NB4 (cell line): ENCODE measurements at regions not wholly inside any gene's neighbourhood (a gene's known extent, or its start where the extent isn't known, plus 50 kb on each side); places are given as distances from the start of the nearest gene placed in this dataset.

Experiments used
- DNase-seq: peaks from one replicate; pipeline ENCODE4 v3.0.0; 2010; ENCODE audit warnings: low read depth
- H3K4me3 ChIP-seq: one replicate; pipeline ENCODE4 v1.5.1; 2011; ENCODE audit warnings: mild to moderate bottlenecking, low read depth, low read length, moderate library complexity
- MYC ChIP-seq: IDR thresholded peaks from 2 replicates; pipeline ENCODE4 v1.6.1; 2011; ENCODE audit warnings: low read depth, low read length
- POLR2A ChIP-seq: IDR thresholded peaks from 2 replicates; pipeline ENCODE4 v1.6.1; 2011; ENCODE audit warnings: mild to moderate bottlenecking; ENCODE audit not compliant: insufficient read length; ENCODE audit errors: extremely low read depth
- TF ChIP-seq, protein P1 (sequence below): IDR thresholded peaks from one replicate; pipeline ENCODE4 v1.5.1; 2012; ENCODE audit warnings: low read depth, low read length
- TF ChIP-seq, protein P2 (sequence below): IDR thresholded peaks from 2 replicates; pipeline ENCODE4 v1.6.1; 2011; ENCODE audit warnings: low read depth, low read length

DNA sequence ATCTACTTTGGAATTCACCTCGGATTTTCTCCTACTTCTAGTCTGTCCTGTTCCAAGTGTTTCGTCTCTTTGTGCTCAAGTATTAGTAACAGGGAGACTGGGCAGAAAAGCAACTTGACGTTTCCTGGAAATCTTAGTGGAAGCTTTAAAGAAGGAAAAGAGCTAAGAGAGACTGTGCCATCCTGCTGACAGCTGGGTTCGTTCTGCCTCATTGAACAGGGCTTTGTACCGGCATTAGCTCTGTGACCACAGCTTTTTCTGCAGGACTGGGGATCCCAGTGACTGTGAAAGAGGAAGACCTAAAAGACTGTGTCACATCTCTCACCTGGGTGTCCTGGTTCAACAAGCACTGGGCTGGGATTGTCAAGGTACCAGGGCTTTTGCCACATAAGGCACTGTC, 70.8 kb upstream of the CDCA7L start:
- TF ChIP-seq POLR2A: no peak
- no peak overlapping the region for H3K4me3 ChIP-seq
- DNase-seq: no peak

DNA sequence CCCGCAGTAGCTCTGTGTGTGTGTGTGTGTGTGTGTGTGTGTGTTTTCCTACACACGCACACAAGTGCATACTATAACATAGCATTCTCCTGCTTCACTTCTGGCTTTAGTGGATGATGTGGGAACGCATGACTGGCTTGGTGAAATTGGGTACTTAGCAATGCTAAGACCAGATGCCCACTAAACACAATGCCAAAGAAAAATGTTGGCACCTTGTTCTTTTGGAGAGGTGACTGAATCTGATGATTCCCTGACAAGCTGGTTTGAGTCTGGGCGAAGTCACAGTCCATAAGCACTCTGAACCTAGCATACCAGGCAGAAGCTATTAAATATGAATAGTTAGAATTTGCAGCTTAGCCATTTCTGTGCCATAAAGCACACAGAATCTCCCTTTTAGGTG, 68.0 kb upstream of the CDCA7L start:
- no peak overlapping the region for H3K4me3 ChIP-seq
- DNase-seq: no peak
- TF ChIP-seq, protein P1, sequence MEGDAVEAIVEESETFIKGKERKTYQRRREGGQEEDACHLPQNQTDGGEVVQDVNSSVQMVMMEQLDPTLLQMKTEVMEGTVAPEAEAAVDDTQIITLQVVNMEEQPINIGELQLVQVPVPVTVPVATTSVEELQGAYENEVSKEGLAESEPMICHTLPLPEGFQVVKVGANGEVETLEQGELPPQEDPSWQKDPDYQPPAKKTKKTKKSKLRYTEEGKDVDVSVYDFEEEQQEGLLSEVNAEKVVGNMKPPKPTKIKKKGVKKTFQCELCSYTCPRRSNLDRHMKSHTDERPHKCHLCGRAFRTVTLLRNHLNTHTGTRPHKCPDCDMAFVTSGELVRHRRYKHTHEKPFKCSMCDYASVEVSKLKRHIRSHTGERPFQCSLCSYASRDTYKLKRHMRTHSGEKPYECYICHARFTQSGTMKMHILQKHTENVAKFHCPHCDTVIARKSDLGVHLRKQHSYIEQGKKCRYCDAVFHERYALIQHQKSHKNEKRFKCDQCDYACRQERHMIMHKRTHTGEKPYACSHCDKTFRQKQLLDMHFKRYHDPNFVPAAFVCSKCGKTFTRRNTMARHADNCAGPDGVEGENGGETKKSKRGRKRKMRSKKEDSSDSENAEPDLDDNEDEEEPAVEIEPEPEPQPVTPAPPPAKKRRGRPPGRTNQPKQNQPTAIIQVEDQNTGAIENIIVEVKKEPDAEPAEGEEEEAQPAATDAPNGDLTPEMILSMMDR: no peak
- TF ChIP-seq POLR2A (no peak), MYC (no peak)
- TF ChIP-seq, protein P2, sequence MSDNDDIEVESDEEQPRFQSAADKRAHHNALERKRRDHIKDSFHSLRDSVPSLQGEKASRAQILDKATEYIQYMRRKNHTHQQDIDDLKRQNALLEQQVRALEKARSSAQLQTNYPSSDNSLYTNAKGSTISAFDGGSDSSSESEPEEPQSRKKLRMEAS: no peak

DNA sequence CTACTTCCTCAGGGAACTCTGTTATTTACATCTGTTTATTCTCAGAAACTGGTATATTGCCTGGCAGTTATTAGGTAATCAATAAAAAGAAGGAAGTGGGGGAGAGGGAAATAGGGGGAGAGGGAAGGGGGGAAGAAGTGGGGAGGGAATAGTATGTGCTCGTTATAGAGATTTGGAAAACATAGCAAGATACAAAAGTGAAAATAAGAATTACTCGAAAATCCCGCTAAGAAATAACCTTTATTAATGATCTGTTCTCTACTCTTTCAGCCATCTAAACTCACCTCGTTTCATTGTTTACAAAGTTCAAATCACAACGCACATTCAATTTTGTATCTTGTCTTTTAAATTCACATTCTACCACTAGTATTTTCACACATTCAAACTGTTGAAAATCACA, 63.0 kb upstream of the CDCA7L start:
- TF ChIP-seq, protein P1: no peak
- TF ChIP-seq, protein P2: no peak
- no peak for TF ChIP-seq POLR2A
- no peak for DNase-seq
- H3K4me3 ChIP-seq: no peak overlapping the region

DNA sequence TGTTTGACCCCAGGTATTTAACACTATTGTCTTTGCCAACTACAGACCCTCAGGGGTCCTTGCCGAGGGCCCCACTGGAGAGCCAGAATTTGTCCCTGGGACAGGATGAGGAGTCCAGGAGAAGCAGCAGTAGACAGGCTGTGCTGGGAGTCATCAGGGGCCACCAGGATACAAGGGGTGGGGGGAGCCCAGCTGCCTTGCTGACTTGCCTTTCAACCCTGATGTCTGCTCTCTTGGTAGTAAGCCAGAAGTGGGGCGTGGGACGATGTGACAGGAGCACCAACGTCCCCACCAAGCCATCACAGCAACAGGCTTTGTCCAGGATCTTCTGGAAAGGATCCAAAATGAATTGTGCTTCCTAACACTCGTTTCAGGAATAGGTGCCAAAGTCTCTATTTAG, 62.4 kb upstream of the CDCA7L start:
- H3K4me3 ChIP-seq: no peak overlapping the region
- no peak for DNase-seq
- TF ChIP-seq, protein P1: no peak
- TF ChIP-seq POLR2A (no peak), MYC (no peak)
- TF ChIP-seq, protein P2: no peak

DNA sequence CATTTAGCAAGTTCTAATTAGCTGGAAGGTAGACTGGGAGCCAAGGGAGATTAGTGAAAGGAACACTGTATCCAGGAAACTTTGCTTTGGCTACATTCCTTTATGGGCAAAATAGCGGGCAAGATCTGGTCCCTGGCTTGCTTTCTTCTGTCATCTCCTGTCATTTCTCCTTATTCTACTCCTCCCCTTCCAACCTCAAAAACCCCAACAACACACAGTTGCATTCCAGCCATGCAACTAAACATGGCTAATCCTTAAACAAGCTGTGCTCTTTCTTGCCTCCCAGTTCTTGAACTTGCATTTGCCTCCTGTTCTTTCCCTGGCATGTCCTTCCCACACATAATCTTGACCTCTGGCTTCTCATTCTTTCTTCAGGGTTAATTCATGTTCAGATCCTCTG, 59.5 kb upstream of the CDCA7L start:
- no peak for DNase-seq
- TF ChIP-seq MYC (no peak), POLR2A (no peak)
- H3K4me3 ChIP-seq: no peak overlapping the region

DNA sequence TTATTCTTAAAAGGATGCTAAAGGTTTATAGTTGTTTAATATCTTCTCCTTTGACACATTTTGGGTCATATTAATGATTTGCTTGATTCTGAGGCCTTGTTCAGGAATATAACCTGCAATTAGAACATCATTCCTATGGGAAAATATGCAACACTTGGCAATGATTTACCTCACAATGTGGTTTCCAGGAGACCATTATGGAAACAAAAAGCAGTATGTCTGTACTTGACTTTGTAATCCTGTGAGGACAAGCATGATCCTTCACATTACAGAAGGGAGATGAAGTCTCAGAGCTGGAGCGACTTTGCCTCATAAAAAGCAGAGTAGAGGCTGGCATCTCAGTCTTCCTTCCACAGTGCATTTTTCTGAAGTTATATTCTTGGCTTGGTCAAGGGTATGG, 57.0 kb upstream of the CDCA7L start:
- no peak overlapping the region for H3K4me3 ChIP-seq
- TF ChIP-seq POLR2A: no peak
- TF ChIP-seq, protein P1: no peak
- TF ChIP-seq, protein P2: no peak
- no peak for TF ChIP-seq MYC
- DNase-seq: no peak

DNA sequence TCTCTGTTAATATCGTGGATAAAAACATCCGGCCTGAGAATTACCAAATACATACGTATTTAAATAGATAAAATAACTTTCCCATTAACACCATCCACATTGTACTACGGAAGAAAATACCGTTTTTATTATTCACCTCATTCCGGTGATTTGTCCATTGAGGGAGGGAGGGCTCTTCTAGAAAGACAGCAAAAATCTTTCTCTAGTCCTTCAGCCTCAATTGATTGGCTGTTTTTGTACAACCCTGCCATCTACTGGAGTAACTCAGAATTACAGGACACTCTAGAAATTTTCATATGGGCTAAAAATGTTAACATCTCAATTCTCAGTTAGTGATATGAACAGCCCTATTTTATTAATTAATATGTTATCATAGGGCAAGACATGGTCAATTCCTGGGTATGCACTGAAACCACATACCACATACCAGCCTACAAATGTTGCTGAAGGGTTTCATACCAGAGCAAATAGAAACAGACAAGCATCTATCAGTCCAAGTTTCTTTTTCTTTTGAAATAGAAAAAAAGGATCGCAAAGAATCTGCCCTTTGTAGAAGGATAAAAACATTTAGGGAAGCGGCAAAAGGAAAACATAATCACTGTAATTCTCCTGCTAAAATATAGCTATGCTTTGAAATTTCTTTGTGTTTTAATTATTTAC, 55.8 kb upstream of the CDCA7L start:
- no peak overlapping the region for H3K4me3 ChIP-seq
- no peak for TF ChIP-seq MYC
- TF ChIP-seq, protein P1: peak; percentile 67
- DNase-seq: peak; percentile 63
